GM04504 (cell line): ENCODE measurements at regions not wholly inside any gene's neighbourhood (a gene's known extent, or its start where the extent isn't known, plus 50 kb on each side); places are given as distances from the start of the nearest gene placed in this dataset.
A peak's percentile ranks its signal among the peaks of the same experiment; 100 is the strongest.

ENCODE experiments used
- DNase-seq: peaks from one replicate; pipeline ENCODE4 v3.0.0-alpha.2; 2012; ENCODE audit warnings: low read depth

DNA sequence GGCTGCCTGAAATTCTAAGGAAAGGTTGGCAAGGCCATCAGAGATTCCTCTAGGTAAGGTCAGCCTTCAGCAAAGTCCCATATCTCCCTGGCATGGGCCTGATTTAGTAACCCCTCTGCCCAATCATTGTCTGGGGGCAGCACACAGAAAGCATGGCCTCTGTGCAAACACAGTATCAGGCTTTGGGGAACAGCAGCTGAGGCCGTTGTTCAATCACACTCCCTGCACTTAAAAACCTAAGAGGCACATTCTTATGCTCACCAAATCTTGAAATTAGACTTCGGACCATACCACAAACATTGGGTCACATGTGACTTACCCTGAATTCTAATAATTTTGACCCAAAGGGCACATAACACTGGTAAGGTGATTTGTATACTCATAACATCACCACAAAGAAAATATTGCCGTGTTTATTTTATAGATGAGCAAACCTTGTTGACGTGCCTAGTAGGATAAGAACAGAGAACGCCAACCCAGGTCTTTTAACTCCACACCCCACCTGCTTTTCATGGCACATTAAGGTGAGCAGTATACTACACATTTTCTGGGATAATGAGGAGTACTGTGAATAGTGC, 212.7 kb downstream of the HNMT start:
- DNase-seq: no peak

DNA sequence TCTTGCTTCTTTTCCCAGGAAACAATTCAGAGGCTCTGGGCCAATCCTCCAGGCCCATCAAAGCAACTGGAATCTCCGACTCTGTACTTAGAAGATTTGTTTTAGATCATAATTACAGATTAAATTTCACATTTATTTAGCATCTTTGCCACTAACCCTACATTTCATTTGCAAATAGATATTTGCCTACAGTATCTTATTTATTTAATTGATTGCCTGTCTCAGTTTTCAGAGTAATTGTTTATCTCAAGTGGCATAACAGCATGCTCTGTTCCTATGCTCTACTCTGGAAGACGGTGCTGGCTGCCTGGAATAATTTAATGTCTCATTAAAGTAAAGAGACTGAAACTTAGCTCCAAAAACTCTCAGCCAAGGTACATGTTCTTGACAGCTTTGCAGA, 213.4 kb downstream of the HNMT start:
- no peak for DNase-seq

DNA sequence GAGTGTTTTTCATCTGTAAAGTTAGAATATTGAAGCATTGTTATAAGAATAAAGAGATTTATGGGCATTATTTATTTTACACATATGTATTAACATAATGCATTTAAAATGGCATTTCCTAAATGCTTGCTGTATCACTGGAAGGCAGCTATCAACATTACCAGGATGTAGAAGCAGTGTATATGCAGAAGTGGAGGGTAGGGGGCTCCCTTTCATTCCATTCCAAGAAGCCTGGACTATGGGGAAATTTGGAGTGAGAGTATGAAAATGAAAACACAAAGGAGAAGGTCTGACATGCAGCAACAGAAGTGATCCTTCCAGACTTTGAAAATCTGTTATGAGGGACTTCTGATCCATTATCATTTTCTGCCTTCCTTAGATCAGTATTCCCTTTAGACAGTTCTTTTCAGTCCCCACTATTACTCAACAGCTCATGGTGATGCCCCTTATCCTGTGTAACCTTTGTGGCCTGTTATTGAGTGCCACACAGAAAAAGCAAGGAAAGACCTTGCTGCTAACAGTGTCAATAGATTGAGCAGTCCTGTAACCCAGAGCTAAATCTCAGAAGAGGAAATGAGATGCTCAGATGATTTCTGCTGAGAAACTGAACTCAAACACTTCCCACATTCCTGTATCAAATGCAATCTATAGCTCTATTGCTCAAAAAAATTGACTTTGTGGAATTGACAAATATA, 216.6 kb downstream of the HNMT start:
- no peak for DNase-seq

GRCh38 chr2:138182250-138182936, 218.1 kb downstream of the HNMT start:
- DNase-seq: no peak

DNA sequence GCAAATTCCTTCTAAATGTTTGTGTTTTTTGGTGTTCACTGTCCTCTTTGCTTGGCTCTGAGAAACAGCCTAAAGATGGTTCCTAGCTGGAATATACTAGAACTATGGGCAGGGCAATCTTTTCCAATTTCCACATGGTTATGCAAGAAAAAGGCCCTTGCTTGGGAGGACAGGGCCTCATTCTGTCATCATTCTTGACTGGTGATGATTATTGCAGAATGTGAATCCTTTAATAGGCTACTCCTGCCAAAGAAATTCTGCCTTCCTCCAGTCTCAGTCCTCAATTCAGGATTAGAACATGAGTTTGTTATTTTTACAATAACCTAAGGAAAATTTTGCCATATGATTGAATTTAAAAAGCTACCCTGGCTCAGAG, 218.7 kb downstream of the HNMT start:
- DNase-seq: peak; percentile 28

DNA sequence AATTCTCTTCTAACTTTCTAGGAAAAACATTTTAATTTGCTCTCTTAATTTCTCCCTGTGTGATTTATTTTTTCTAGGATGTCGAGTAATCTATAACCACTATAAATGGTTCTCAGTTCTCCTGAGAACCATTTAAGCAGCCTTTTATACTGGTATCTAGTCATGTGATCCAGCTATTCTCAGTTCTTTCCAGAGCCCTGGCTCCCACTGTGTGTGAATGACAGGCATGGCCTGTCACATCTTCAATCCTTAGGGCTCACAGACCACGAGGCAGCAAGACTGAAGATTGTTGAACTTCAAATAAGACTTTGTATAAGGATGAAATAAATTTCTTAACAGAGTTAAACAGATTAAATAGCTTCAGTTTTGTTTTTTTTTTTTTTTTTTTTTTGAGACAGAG, 219.4 kb downstream of the HNMT start:
- DNase-seq: no peak

DNA sequence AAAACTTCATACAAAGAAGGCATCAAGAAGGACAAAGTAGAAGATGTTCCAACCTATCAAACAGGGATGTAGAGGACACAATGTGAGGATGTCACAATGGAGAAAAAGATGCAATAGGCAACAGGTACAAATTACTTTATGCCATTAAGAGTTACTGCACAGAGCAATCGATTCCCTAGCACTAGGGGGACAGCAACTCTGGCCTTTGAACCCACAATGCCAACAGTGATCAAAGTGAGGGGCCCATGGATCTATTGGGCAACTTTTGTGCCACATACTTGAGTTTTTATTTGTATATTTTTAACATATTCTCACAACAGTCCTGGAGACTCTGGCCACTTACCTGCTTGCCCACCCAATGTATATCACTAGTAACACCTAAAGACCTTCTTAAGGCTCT, 220.2 kb downstream of the HNMT start:
- no peak for DNase-seq

DNA sequence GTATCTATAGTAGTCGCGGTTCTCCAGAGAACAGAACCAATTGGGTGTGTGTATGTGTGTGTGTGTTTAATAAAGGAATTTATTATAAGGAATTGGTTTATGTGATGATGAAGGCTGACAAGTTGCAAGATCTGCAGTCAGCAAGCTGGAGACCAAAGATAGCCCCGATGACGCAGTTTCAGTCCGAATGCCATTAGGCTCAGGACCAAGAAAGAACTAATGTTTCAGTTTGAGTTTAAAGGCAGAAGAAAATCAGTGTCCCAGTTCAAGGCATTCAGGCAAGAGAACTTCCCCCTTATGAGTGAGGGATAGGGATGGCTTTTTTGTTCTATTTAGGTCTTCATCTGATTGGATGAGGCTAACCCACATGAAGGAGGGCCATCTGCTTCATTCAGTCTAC, 221.6 kb downstream of the HNMT start:
- DNase-seq: no peak

- DNase-seq: no peak
Measured at GRCh38 chr2:138187221-138187620, 222.9 kb downstream of the HNMT start.

DNA sequence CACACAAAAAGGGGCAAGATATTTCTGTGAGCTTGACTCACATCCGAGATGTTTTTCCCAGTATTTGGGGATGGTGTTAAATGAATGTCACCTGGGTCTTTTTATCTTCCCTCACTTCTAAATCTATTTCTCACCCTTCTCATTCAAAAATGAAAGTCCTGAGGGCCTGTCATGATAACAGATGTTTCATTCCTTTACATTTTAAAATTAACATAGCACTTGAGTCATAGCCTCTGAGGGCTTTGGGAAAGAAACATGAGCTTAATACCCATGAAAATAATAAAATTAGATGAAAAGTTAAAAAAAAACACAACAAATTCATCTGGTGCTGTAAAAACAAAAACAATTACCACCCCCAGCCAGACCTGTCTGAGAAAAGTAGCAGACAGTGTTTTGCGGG, 226.7 kb downstream of the HNMT start:
- no peak for DNase-seq

- DNase-seq: no peak
Measured at GRCh38 chr2:138193416-138194213, 229.3 kb downstream of the HNMT start.

DNA sequence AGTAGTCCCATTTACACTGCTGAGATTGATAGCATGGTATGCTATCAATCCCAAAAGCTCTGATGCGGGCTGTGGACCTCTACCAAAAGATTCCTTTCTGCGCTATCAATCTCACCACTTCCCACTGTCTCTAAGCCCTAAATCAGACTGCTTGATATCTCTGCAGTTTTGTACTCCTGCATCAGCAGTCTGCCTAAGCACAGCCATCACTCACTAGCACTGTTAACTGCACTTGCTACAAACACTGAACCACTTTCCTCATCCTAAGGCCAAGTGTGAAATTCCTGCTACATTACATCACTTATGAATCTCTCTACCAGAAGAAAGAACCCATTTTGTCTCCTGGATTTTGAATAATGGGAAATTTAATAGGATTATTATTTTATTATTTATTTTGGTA, 237.0 kb downstream of the HNMT start:
- DNase-seq: no peak

- no peak for DNase-seq
Measured at GRCh38 chr2:138202762-138203161, 238.5 kb downstream of the HNMT start.

- no peak for DNase-seq
Measured at GRCh38 chr2:138205281-138205680, 241.0 kb downstream of the HNMT start.

- DNase-seq: no peak
Measured at GRCh38 chr2:138207074-138207930, 243.0 kb downstream of the HNMT start.

- no peak for DNase-seq
Measured at GRCh38 chr2:138209009-138209408, 244.7 kb downstream of the HNMT start.

DNA sequence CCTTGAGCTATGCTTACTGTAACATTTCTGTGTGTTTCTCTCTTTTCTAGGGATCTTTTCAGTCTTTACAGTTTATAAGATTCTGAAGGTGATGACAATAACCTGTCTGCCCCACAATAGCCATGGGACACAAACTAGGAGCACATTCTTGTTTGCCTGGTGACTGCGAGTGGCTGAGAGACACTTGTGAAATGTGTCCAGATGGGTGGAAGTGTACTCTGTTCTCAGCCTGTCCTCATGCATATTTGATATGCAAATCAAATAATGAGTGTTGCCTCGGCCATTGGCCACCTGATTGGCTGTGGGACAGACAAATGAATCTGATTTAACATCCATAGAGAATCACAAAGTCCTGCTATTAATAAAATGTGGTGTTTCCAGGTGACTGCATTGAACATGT, 246.2 kb downstream of the HNMT start:
- DNase-seq: no peak

- no peak for DNase-seq
Measured at GRCh38 chr2:138212434-138212833, 248.2 kb downstream of the HNMT start.

GRCh38 chr2:138213084-138213483, 248.8 kb downstream of the HNMT start:
- DNase-seq: no peak

DNA sequence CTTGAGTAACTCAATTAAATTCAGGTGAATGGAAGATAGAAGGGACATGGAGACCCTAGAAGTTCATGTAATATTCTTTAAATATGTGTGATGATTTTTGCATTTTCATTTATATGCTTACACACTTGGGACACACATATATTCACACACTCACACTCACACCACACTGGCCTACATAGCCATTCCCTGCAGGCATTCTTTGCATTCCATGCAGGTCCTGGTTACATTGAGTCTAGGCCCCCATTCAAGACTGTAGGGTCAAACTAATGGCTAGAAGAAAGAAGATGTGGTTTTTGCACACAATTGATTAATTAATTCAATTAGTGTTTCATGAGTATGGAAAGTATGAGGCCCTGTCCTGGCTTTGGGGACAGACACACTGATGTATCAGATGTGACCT, 249.4 kb downstream of the HNMT start:
- DNase-seq: no peak

DNA sequence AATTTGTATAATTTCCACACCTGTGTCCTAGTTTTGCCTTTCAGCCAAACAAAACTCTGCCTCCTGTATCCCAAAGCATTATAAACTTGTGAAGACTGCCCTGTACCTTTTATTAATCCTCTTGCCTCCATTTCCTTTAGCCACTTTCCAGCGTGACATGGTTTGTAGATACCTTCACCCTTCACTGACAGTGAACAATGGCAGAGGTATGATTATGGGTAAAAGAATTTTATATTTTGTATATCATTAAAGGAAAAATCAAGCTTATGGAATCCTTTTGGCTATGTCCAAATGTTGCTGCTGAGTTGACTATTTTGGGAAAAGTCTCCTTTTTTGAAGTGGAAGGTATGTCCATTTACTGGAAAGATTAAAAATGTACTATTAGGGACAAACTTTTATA, 251.7 kb downstream of the HNMT start:
- no peak for DNase-seq

DNA sequence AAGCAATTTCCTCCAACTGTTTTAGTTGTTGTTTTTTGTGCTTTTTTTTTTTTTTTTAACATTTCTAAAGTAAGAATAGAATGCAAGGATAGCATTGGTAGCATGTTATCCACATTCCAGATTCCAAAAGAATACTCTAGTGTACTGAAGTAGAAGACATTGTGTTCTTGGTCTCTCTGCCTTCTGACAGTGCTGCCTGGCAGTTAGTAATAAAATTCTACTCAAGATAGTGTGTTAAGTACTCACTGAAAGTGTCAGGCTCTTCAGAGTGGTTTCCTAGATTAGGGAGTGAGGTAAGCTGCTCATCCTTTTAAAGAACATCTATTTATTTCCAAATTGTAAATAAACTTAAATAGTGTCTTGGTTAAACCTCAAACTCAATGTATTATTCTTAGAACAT, 253.7 kb downstream of the HNMT start:
- no peak for DNase-seq
